ENCODE measurements at regions not wholly inside any gene's neighbourhood (a gene's known extent, or its start where the extent isn't known, plus 50 kb on each side); places are given as distances from the start of the nearest gene placed in this dataset.

GRCh38 chr11:95498722-95499425 is 267.9 kb upstream of the SESN3 start:
- H3K27me3 ChIP-seq (ENCODE audit: low read depth): no peaks in the 10 kb centered on the region
- H3K4me3 ChIP-seq: no peak overlapping the region
- H3K36me3 ChIP-seq: no peaks in the 10 kb centered on the region
- no peak overlapping the region for H3K27ac ChIP-seq (replicated peaks)
- peaks cover 6% of the 10 kb centered on the region for H3K9me3 ChIP-seq (replicated peaks)
- H3K4me1 ChIP-seq: no peaks in the 10 kb centered on the region
- TF ChIP-seq CTCF (IDR thresholded peaks at IDR 0.05; ENCODE audit: borderline replicate concordance): no peak
- DNase-seq: no peak
- intact Hi-C loops (cut with micrococcal nuclease): no loop called here

GRCh38 chr11:95496901-95497300 is 265.9 kb upstream of the SESN3 start:
- intact Hi-C loops (cut with micrococcal nuclease): no loop called here
- H3K4me1 ChIP-seq: no peaks in the 10 kb centered on the region
- H3K27me3 ChIP-seq (ENCODE audit: low read depth): no peaks in the 10 kb centered on the region
- peaks cover 23% of the 10 kb centered on the region for H3K9me3 ChIP-seq (replicated peaks)
- no peak for TF ChIP-seq CTCF (IDR thresholded peaks at IDR 0.05; ENCODE audit: borderline replicate concordance)
- H3K36me3 ChIP-seq: no peaks in the 10 kb centered on the region
- H3K27ac ChIP-seq (replicated peaks): no peak overlapping the region
- DNase-seq: no peak
- H3K4me3 ChIP-seq: no peak overlapping the region

GRCh38 chr11:95495706-95496105 is 264.7 kb upstream of the SESN3 start:
- H3K4me1 ChIP-seq: no peaks in the 10 kb centered on the region
- peaks cover 31% of the 10 kb centered on the region for H3K9me3 ChIP-seq (replicated peaks)
- no peak overlapping the region for H3K27ac ChIP-seq (replicated peaks)
- intact Hi-C loops (cut with micrococcal nuclease): no loop called here
- no peak overlapping the region for H3K4me3 ChIP-seq
- no peak for TF ChIP-seq CTCF (IDR thresholded peaks at IDR 0.05; ENCODE audit: borderline replicate concordance)
- no peaks in the 10 kb centered on the region for H3K36me3 ChIP-seq
- no peaks in the 10 kb centered on the region for H3K27me3 ChIP-seq (ENCODE audit: low read depth)
- DNase-seq: no peak

- intact Hi-C loops (cut with micrococcal nuclease): no loop called here
- TF ChIP-seq CTCF (IDR thresholded peaks at IDR 0.05; ENCODE audit: borderline replicate concordance): no peak
- H3K4me1 ChIP-seq: no peaks in the 10 kb centered on the region
Observed at GRCh38 chr11:95494856-95495255, 263.9 kb upstream of the SESN3 start.

GRCh38 chr11:95494167-95494566 is 263.2 kb upstream of the SESN3 start:
- no peak overlapping the region for H3K4me3 ChIP-seq
- no peak overlapping the region for H3K27ac ChIP-seq (replicated peaks)
- TF ChIP-seq CTCF (IDR thresholded peaks at IDR 0.05; ENCODE audit: borderline replicate concordance): no peak
- no peaks in the 10 kb centered on the region for H3K27me3 ChIP-seq (ENCODE audit: low read depth)
- H3K4me1 ChIP-seq: no peaks in the 10 kb centered on the region
- intact Hi-C loops (cut with micrococcal nuclease): no loop called here
- no peak for DNase-seq
- H3K36me3 ChIP-seq: no peaks in the 10 kb centered on the region
- peaks cover 40% of the 10 kb centered on the region for H3K9me3 ChIP-seq (replicated peaks)

More at GRCh38 chr11:95494856-95495255, 263.9 kb upstream of the SESN3 start:
- Histone ChIP-seq H3K36me3 (no peaks in the 10 kb centered on the region), H3K9me3 (replicated peaks) (peaks cover 40% of the 10 kb centered on the region), H3K27me3 (ENCODE audit: low read depth) (no peaks in the 10 kb centered on the region), H3K4me3 (no peak overlapping the region), H3K27ac (replicated peaks) (no peak overlapping the region)
- no peak for DNase-seq

Data from left ventricle myocardium inferior (tissue), 1 donor.